ENCODE measurements at regions not wholly inside any gene's neighbourhood (a gene's known extent, or its start where the extent isn't known, plus 50 kb on each side); places are given as distances from the start of the nearest gene placed in this dataset.

DNA sequence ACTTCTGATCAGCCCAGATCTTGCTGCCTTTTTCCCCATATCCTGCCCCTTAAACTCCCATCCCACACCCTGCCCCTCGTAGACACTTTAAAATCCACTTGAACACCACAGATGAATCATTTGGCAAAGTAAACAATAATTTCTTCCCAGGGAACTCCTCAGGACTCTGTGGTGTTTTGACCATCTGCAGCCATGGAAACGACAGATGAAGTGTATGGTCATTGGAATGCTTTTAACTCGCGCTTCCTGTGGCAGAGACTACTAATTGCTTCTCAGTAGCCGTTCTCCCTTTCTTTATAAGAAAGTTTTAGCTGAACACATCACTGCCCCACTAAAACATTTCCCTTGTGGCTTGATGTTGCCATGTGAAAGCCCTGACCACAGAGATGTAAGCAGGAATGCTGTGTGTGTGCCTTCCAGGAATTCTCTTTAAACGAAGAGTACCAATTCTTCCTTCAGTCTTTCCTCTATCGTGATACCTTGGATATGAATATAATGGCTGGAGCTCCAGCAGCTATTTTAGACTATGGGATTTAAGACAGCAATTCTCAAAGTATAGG is 92.7 kb upstream of the PARD3B start:
- TF ChIP-seq, protein P1, sequence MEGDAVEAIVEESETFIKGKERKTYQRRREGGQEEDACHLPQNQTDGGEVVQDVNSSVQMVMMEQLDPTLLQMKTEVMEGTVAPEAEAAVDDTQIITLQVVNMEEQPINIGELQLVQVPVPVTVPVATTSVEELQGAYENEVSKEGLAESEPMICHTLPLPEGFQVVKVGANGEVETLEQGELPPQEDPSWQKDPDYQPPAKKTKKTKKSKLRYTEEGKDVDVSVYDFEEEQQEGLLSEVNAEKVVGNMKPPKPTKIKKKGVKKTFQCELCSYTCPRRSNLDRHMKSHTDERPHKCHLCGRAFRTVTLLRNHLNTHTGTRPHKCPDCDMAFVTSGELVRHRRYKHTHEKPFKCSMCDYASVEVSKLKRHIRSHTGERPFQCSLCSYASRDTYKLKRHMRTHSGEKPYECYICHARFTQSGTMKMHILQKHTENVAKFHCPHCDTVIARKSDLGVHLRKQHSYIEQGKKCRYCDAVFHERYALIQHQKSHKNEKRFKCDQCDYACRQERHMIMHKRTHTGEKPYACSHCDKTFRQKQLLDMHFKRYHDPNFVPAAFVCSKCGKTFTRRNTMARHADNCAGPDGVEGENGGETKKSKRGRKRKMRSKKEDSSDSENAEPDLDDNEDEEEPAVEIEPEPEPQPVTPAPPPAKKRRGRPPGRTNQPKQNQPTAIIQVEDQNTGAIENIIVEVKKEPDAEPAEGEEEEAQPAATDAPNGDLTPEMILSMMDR (IDR thresholded peaks at IDR 0.05; ENCODE audit: insufficient read depth, missing control alignments): no peak
- DNase-seq (ENCODE audit: insufficient read length, low spot score): no peak
- no peak for FAIRE-seq

DNA sequence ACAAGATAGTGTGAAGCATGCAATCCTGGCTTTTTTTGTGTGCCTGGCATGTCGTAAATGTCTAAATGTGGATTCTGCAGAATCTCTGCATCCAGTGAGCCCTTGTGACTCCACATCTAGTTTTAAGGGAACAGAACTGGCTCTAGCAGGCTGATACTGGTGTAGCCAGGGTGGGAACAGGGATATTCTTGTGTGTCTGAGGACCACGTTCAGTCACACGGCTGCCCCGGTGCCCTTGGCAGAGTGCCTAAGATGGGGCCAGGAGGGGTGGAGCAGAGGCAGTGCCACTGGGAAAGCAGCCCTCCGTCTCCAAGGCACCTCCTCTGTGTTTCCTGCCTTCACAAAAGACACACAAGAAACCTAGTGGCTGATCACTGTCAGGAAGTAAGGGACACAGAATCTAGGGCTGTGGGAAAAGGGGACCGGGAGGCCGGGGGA is 91.5 kb upstream of the PARD3B start:
- TF ChIP-seq, protein P1 (IDR thresholded peaks at IDR 0.05; ENCODE audit: insufficient read depth, missing control alignments): no peak
- FAIRE-seq: no peak
- no peak for DNase-seq (ENCODE audit: insufficient read length, low spot score)

- no peak for FAIRE-seq
- DNase-seq (ENCODE audit: insufficient read length, low spot score): no peak
- TF ChIP-seq, protein P1 (IDR thresholded peaks at IDR 0.05; ENCODE audit: insufficient read depth, missing control alignments): no peak
These were observed 90.4 kb upstream of the PARD3B start for GRCh38 chr2:204454672-204455380.

GRCh38 chr2:204468746-204469429 is 76.4 kb upstream of the PARD3B start:
- FAIRE-seq: no peak

DNA sequence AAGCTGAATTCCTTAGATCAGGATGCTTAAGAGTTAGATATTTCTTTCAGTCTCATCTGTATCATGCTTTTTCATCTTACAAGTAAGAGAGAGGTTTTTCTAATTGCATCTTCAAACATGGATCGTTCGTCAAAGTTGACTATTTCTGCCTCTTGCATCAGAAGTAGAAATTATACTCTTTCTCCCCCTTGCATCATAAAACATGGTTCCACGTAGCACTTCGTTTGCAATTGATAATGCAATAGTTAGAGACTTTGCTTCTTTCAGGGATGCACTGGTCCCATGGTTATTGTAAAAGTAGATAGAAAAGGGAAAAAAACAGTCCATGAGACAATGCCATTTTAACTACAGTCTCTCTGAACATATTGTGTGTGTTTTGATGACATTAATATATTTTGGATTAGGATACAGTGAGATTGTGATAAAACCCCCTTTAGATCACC is 75.1 kb upstream of the PARD3B start:
- DNase-seq (ENCODE audit: insufficient read length, low spot score) (no peak), FAIRE-seq (no peak)
- TF ChIP-seq, protein P1 (IDR thresholded peaks at IDR 0.05; ENCODE audit: insufficient read depth, missing control alignments): no peak

More at GRCh38 chr2:204468746-204469429, 76.4 kb upstream of the PARD3B start:
- DNase-seq (ENCODE audit: insufficient read length, low spot score): no peak
- TF ChIP-seq, protein P1 (IDR thresholded peaks at IDR 0.05; ENCODE audit: insufficient read depth, missing control alignments): no peak

GRCh38 chr2:204470621-204471196 is 74.6 kb upstream of the PARD3B start:
- TF ChIP-seq, protein P1 (IDR thresholded peaks at IDR 0.05; ENCODE audit: insufficient read depth, missing control alignments): no peak
- no peak for DNase-seq (ENCODE audit: insufficient read length, low spot score)
- no peak for FAIRE-seq
